HCT116 (cell line): ENCODE measurements at regions not wholly inside any gene's neighbourhood (a gene's known extent, or its start where the extent isn't known, plus 50 kb on each side); places are given as distances from the start of the nearest gene placed in this dataset.

Source experiments
- ATAC-seq: fragments of 200-7000 bp; cut with Tn5 transposase; 2 replicates; pipeline ENCODE4 v1.9.1; 2020; ENCODE audit warnings: mild to moderate bottlenecking, moderate library complexity
- BruUV-seq: library from RNA; stranded (reverse); fragments of 400-500 nt; replicated peaks from 2 replicates; lab custom pipeline; 2021; lab: Mats Ljungman, UMichigan
- CTCF ChIA-PET: fragments of 300-600 bp; sonication (Branson Sonifier 250); formaldehyde crosslinking; loops from one replicate; lab custom pipeline; 2021; ENCODE audit warnings: antibody characterized with exemption; lab: Charles Lee
- POLR2A ChIA-PET: fragments of 300-600, 350-600 bp; sonication (Branson Sonifier 250); formaldehyde crosslinking; loops from one replicate; lab custom pipeline; 2021; ENCODE audit warnings: antibody characterized with exemption; lab: Charles Lee
- RAD21 ChIA-PET, 2 experiments: fragments of 300-600 bp; sonication (Branson Sonifier 250); formaldehyde crosslinking; loops; one replicate each; lab custom pipeline; 2023; ENCODE audit warnings: low total read pairs in 2 of 2; ENCODE audit not compliant: uncharacterized antibody in 2 of 2, unreplicated experiment in 2 of 2, low non-redundant PET in 1 of 2; lab: Charles Lee
- DNase-seq: peaks from one replicate; pipeline ENCODE4 v3.0.0-alpha.2; 2010; ENCODE audit warnings: low read depth, low spot score
- H2AFZ ChIP-seq: fragments of 200-600 bp; shearing (Covaris generic), sonication (generic); 2 replicates; pipeline ENCODE4 v1.6.1; 2017; ENCODE audit warnings: low read depth, mixed run types, mixed read lengths, antibody characterized with exemption, low read length; ENCODE audit not compliant: poor library complexity, severe bottlenecking
- H3K27ac ChIP-seq: 2 replicates; pipeline ENCODE4 v1.5.1; 2012; ENCODE audit warnings: low read depth, low read length
- H3K27me3 ChIP-seq: fragments of 200-600 bp; sonication (generic); 2 replicates; pipeline ENCODE4 v1.6.1; 2016; ENCODE audit warnings: mixed run types, low read length, mixed read lengths; ENCODE audit not compliant: insufficient read depth
- H3K36me3 ChIP-seq, 2 experiments: fragments of 200-500 bp in 1 of 2; fragments of 200-600 bp in 1 of 2; sonication (Bioruptor generic) in 1 of 2; sonication (generic) in 1 of 2; 2 replicates each; pipeline versions ENCODE4 v1.5.1 to v1.6.1; 2014 to 2016; ENCODE audit warnings: low read length in 2 of 2, inconsistent platforms in 1 of 2, mixed read lengths in 1 of 2, mixed run types in 1 of 2; ENCODE audit not compliant: insufficient read depth in 2 of 2, control insufficient read depth in 1 of 2
- H3K4me1 ChIP-seq, 2 experiments: fragments of 200-600 bp in 1 of 2; sonication (generic) in 1 of 2; 2 replicates each; pipeline versions ENCODE4 v1.5.1 to v1.6.1; 2012 to 2017; ENCODE audit warnings: low read length in 2 of 2, inconsistent platforms in 1 of 2, mild to moderate bottlenecking in 1 of 2, mixed read lengths in 1 of 2, mixed run types in 1 of 2, moderate library complexity in 1 of 2; ENCODE audit not compliant: insufficient read depth in 2 of 2, control insufficient read depth in 1 of 2
- H3K4me2 ChIP-seq: fragments of 200-600 bp; sonication (generic); 2 replicates; pipeline ENCODE4 v1.6.1; 2017; ENCODE audit warnings: mixed run types, low read length, mixed read lengths
- H3K4me3 ChIP-seq, 2 experiments: fragments of 200-600 bp in 1 of 2; sonication (generic) in 1 of 2; replicated peaks in 1 of 2; 2 replicates each; pipeline ENCODE4 v1.5.1; 2011 to 2016; ENCODE audit warnings: low read length in 2 of 2, control low read depth in 1 of 2, low read depth in 1 of 2, mild to moderate bottlenecking in 1 of 2, mixed read lengths in 1 of 2, mixed run types in 1 of 2
- H3K79me2 ChIP-seq: fragments of 200-600 bp; sonication (generic); 2 replicates; pipeline ENCODE4 v1.6.1; 2017; ENCODE audit warnings: mild to moderate bottlenecking, mixed run types, low read length, moderate library complexity, mixed read lengths; ENCODE audit not compliant: insufficient read depth
- H3K9ac ChIP-seq: fragments of 200-600 bp; sonication (generic); 2 replicates; pipeline ENCODE4 v1.6.1; 2016; ENCODE audit warnings: low read length, mixed read lengths
- H3K9me2 ChIP-seq: fragments of 200-600 bp; sonication (generic), shearing (Covaris generic); 2 replicates; pipeline ENCODE4 v1.6.1; 2017; ENCODE audit warnings: mixed run types, mild to moderate bottlenecking, moderate library complexity; ENCODE audit not compliant: insufficient read depth
- H3K9me3 ChIP-seq, 2 experiments: fragments of 200-500 bp in 1 of 2; fragments of 200-600 bp in 1 of 2; sonication (Bioruptor generic) in 1 of 2; sonication (generic) in 1 of 2; 2 replicates each; pipeline ENCODE4 v1.6.1; 2014 to 2017; ENCODE audit warnings: low read length in 2 of 2, mixed read lengths in 2 of 2, inconsistent platforms in 1 of 2, low read depth in 1 of 2, mild to moderate bottlenecking in 1 of 2, mixed run types in 1 of 2, moderate library complexity in 1 of 2; ENCODE audit not compliant: control insufficient read depth in 1 of 2, insufficient read depth in 1 of 2
- H4K20me1 ChIP-seq: fragments of 200-600 bp; sonication (generic), shearing (Covaris generic); 2 replicates; pipeline ENCODE4 v1.6.1; 2017; ENCODE audit warnings: mixed run types, mild to moderate bottlenecking, moderate library complexity; ENCODE audit not compliant: insufficient read depth
- CEBPB ChIP-seq: IDR thresholded peaks from 2 replicates; pipeline ENCODE4 v1.6.1; 2012; ENCODE audit warnings: low read depth
- EGR1 ChIP-seq: IDR thresholded peaks from 2 replicates; pipeline ENCODE4 v1.6.1; 2012; ENCODE audit warnings: low read depth
- ELF1 ChIP-seq: IDR thresholded peaks from 2 replicates; pipeline ENCODE4 v1.6.1; 2012; ENCODE audit warnings: low read depth, borderline replicate concordance
- EZH2 ChIP-seq: fragments of 200-600 bp; sonication (generic); IDR thresholded peaks from 2 replicates; pipeline ENCODE4 v1.6.1; 2017; ENCODE audit warnings: antibody characterized with exemption, mixed run types
- EZH2phosphoT487 ChIP-seq: fragments of 200-600 bp; IDR thresholded peaks from 2 replicates; pipeline ENCODE4 v1.6.1; 2018; ENCODE audit warnings: antibody characterized with exemption, borderline replicate concordance
- FOSL1 ChIP-seq: IDR thresholded peaks from 2 replicates; pipeline ENCODE4 v1.6.1; 2012; ENCODE audit warnings: low read depth
- POLR2A ChIP-seq: IDR thresholded peaks from 2 replicates; pipeline ENCODE4 v1.7.0; 2011; ENCODE audit warnings: borderline replicate concordance; ENCODE audit not compliant: insufficient read depth, insufficient read length; ENCODE audit errors: extremely low read depth
- POLR2AphosphoS5 ChIP-seq: IDR thresholded peaks from 2 replicates; pipeline ENCODE4 v1.6.1; 2011; ENCODE audit warnings: mild to moderate bottlenecking, low read depth, low read length, moderate library complexity
- RAD21 ChIP-seq: IDR thresholded peaks from 2 replicates; pipeline ENCODE4 v1.6.1; 2012; ENCODE audit warnings: low read depth, mild to moderate bottlenecking
- SIN3A ChIP-seq: IDR thresholded peaks from 2 replicates; pipeline ENCODE4 v1.6.1; 2012; ENCODE audit warnings: low read depth
- SP1 ChIP-seq: IDR thresholded peaks from 2 replicates; pipeline ENCODE4 v1.6.1; 2012; ENCODE audit warnings: low read depth
- SRF ChIP-seq: IDR thresholded peaks from 2 replicates; pipeline ENCODE4 v1.6.1; 2012; ENCODE audit warnings: low read depth
- TCF7L2 ChIP-seq: IDR thresholded peaks from 2 replicates; pipeline ENCODE4 v1.7.0; 2011; ENCODE audit warnings: borderline replicate concordance, inconsistent platforms; ENCODE audit not compliant: insufficient read depth, insufficient read length; ENCODE audit errors: extremely low read depth
- YY1 ChIP-seq: IDR thresholded peaks from 2 replicates; pipeline ENCODE4 v1.6.1; 2011; ENCODE audit warnings: low read length, low read depth, moderate library complexity, mild to moderate bottlenecking; ENCODE audit not compliant: insufficient replicate concordance; ENCODE audit errors: extremely low read depth
- ZFX ChIP-seq: fragments of 450-650 bp; IDR thresholded peaks from 2 replicates; pipeline ENCODE4 v1.6.1; 2017
- ZNF274 ChIP-seq: fragments of 200-500 bp; sonication (Bioruptor generic); IDR thresholded peaks from 2 replicates; pipeline ENCODE4 v1.6.1; 2014; ENCODE audit warnings: mild to moderate bottlenecking, low read depth, low read length, inconsistent platforms
- intact Hi-C: fragments of 100-400 bp; cut with micrococcal nuclease; formaldehyde crosslinking; loops from 2 replicates; pipeline ENCODE4 v1.10.0; 2022
- TF ChIP-seq, protein P1 (sequence below): IDR thresholded peaks from 2 replicates; pipeline ENCODE4 v1.6.1; 2012
- TF ChIP-seq, protein P2 (sequence below): IDR thresholded peaks from 2 replicates; pipeline ENCODE4 v1.6.1; 2012; ENCODE audit warnings: low read depth

DNA sequence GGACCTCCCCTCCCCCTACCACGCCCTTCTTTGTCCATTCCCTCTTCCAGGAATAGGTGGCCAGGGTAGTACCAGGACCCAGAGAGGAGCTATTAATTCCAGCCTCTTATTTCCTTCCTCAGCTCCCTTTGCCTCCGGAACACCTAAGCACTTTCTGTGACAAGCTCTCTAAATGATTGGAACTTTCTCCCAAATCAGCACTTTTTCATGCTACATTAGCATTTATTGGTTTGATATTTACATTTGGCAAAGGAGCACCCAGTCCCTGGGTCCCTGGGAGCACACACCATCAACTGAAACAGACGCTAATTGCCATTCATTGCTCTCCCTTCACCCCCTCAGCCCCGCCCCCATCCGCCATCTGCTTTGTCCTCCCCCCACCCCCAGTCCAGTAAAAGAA lies 182.0 kb upstream of the BCOR start:
- H3K79me2 ChIP-seq = no peaks in the 10 kb centered on the region
- H3K4me3 ChIP-seq = no peak overlapping the region
- ChIA-PET RAD21 (no interaction called here), CTCF (interaction anchor here (0.6 kb wide), 1 partner anchor 187 kb away, joined by 6 read pairs; no protein-coding TSS in a partner anchor), POLR2A (no interaction called here)
- H2AFZ ChIP-seq = no peak overlapping the region
- TF ChIP-seq EGR1 = no peak
- TF ChIP-seq SRF = no peak
- no peaks in the 10 kb centered on the region for H3K36me3 ChIP-seq
- H3K4me1 ChIP-seq = no peaks in the 10 kb centered on the region
- no peaks in the 10 kb centered on the region for H3K9me3 ChIP-seq
- intact Hi-C loops = no loop called here
- H3K9me2 ChIP-seq = no peaks in the 10 kb centered on the region
- no peaks in the 10 kb centered on the region for H4K20me1 ChIP-seq
- H3K27me3 ChIP-seq = no peaks in the 10 kb centered on the region
- H3K27ac ChIP-seq = no peak overlapping the region
- ATAC-seq (no peak), DNase-seq (no peak)
- no peak overlapping the region for H3K4me2 ChIP-seq
- BruUV-seq = no TSS peak
- H3K9ac ChIP-seq = no peak overlapping the region

DNA sequence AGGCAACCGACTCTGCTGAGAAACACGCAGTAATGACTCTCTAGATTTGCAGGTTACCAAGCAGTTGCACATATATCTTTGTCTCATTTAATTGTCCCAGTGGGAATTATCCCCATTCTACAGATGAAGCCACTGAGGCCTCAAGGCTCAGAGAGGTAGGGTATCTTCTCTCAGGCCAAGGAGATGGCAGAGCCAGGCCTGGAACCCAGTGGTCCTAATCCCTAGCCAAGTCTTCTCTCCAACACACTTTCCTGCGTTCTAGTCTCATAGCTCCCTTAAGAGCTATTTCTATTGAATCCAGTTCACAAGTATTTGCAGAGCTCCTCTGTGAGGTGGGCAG lies 181.3 kb upstream of the BCOR start:
- H3K4me2 ChIP-seq = no peak overlapping the region
- H3K9ac ChIP-seq = no peak overlapping the region
- H3K4me3 ChIP-seq = no peak overlapping the region
- ChIA-PET CTCF (no interaction called here), POLR2A (no interaction called here), RAD21 (no interaction called here)
- no peaks in the 10 kb centered on the region for H3K4me1 ChIP-seq
- DNase-seq (no peak), ATAC-seq (no peak)
- intact Hi-C loops = no loop called here
- H3K9me2 ChIP-seq = no peaks in the 10 kb centered on the region
- no peaks in the 10 kb centered on the region for H4K20me1 ChIP-seq
- no peaks in the 10 kb centered on the region for H3K36me3 ChIP-seq
- no TSS peak for BruUV-seq
- H3K27ac ChIP-seq = no peak overlapping the region
- H3K79me2 ChIP-seq = no peaks in the 10 kb centered on the region
- H3K27me3 ChIP-seq = no peaks in the 10 kb centered on the region
- H2AFZ ChIP-seq = no peak overlapping the region
- no peaks in the 10 kb centered on the region for H3K9me3 ChIP-seq
- TF ChIP-seq FOSL1 (no peak), YY1 (no peak), EZH2phosphoT487 (no peak), TCF7L2 (no peak), RAD21 (no peak), EGR1 (no peak), ELF1 (no peak), SP1 (no peak), CEBPB (no peak), POLR2A (no peak), ZFX (no peak), EZH2 (no peak), SIN3A (no peak), ZNF274 (no peak), POLR2AphosphoS5 (no peak)
- TF ChIP-seq, protein P1, sequence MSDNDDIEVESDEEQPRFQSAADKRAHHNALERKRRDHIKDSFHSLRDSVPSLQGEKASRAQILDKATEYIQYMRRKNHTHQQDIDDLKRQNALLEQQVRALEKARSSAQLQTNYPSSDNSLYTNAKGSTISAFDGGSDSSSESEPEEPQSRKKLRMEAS = no peak
- TF ChIP-seq, protein P2, sequence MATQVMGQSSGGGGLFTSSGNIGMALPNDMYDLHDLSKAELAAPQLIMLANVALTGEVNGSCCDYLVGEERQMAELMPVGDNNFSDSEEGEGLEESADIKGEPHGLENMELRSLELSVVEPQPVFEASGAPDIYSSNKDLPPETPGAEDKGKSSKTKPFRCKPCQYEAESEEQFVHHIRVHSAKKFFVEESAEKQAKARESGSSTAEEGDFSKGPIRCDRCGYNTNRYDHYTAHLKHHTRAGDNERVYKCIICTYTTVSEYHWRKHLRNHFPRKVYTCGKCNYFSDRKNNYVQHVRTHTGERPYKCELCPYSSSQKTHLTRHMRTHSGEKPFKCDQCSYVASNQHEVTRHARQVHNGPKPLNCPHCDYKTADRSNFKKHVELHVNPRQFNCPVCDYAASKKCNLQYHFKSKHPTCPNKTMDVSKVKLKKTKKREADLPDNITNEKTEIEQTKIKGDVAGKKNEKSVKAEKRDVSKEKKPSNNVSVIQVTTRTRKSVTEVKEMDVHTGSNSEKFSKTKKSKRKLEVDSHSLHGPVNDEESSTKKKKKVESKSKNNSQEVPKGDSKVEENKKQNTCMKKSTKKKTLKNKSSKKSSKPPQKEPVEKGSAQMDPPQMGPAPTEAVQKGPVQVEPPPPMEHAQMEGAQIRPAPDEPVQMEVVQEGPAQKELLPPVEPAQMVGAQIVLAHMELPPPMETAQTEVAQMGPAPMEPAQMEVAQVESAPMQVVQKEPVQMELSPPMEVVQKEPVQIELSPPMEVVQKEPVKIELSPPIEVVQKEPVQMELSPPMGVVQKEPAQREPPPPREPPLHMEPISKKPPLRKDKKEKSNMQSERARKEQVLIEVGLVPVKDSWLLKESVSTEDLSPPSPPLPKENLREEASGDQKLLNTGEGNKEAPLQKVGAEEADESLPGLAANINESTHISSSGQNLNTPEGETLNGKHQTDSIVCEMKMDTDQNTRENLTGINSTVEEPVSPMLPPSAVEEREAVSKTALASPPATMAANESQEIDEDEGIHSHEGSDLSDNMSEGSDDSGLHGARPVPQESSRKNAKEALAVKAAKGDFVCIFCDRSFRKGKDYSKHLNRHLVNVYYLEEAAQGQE = no peak
